22Rv1 (cell line): ENCODE measurements at regions not wholly inside any gene's neighbourhood (a gene's known extent, or its start where the extent isn't known, plus 50 kb on each side); places are given as distances from the start of the nearest gene placed in this dataset.

ENCODE experiments used
- H3K27ac ChIP-seq: fragments of 450-650 bp; 2 replicates; pipeline ENCODE4 v1.5.1; 2017
- ZFX ChIP-seq: fragments of 450-650 bp; IDR thresholded peaks from 2 replicates; pipeline ENCODE4 v1.6.1; 2017; ENCODE audit warnings: antibody characterized with exemption, borderline replicate concordance
- TF ChIP-seq, protein P1 (sequence below): fragments of 450-650 bp; IDR thresholded peaks from 2 replicates; pipeline ENCODE4 v1.5.1; 2017; ENCODE audit warnings: mild to moderate bottlenecking

GRCh38 chr3:34254285-34254684 lies 455.9 kb downstream of the PDCD6IP start:
- H3K27ac ChIP-seq = no peak overlapping the region
- TF ChIP-seq ZFX = no peak
- TF ChIP-seq, protein P1, sequence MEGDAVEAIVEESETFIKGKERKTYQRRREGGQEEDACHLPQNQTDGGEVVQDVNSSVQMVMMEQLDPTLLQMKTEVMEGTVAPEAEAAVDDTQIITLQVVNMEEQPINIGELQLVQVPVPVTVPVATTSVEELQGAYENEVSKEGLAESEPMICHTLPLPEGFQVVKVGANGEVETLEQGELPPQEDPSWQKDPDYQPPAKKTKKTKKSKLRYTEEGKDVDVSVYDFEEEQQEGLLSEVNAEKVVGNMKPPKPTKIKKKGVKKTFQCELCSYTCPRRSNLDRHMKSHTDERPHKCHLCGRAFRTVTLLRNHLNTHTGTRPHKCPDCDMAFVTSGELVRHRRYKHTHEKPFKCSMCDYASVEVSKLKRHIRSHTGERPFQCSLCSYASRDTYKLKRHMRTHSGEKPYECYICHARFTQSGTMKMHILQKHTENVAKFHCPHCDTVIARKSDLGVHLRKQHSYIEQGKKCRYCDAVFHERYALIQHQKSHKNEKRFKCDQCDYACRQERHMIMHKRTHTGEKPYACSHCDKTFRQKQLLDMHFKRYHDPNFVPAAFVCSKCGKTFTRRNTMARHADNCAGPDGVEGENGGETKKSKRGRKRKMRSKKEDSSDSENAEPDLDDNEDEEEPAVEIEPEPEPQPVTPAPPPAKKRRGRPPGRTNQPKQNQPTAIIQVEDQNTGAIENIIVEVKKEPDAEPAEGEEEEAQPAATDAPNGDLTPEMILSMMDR = no peak

DNA sequence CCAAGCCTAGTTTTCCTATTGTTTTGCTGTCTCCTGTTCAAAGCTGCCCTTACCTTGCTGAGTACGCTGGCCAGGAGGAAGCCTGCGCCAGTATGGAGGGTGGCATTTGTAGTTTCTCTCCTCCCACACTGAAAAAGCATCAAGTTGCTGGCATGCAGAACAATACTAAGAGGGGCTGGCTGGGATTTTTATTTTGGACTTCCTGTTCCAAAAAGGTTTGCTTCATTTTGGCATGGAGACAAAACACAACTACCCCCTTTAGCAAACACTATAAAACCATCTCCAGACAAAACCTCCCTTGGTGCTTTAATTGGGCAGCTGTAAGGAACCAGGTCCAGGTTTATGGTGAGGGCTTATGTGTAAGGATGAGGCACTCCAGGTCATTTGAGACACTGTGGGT lies 457.6 kb downstream of the PDCD6IP start:
- no peak overlapping the region for H3K27ac ChIP-seq
- TF ChIP-seq ZFX = no peak
- TF ChIP-seq, protein P1 = no peak

DNA sequence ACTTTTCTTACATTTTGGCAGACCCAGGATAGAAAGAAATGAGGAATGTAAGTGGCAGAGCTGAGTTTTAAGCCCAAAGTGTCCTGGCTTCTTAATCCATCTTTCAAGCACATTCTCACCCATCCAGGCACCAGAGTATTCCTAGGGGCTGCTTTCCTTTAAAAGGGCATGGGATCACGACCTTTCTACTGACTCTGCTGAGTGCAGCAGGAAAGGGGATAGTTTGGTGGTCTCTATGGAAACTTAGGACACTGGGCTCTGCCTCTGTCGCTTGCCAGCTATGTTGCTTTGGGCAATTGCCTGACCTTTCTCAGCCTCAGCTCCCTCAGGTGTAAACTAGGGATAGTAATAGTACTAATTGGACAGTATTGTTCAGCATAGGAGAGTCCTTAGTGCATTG lies 458.4 kb downstream of the PDCD6IP start:
- no peak overlapping the region for H3K27ac ChIP-seq
- TF ChIP-seq, protein P1 = no peak
- TF ChIP-seq ZFX = no peak

DNA sequence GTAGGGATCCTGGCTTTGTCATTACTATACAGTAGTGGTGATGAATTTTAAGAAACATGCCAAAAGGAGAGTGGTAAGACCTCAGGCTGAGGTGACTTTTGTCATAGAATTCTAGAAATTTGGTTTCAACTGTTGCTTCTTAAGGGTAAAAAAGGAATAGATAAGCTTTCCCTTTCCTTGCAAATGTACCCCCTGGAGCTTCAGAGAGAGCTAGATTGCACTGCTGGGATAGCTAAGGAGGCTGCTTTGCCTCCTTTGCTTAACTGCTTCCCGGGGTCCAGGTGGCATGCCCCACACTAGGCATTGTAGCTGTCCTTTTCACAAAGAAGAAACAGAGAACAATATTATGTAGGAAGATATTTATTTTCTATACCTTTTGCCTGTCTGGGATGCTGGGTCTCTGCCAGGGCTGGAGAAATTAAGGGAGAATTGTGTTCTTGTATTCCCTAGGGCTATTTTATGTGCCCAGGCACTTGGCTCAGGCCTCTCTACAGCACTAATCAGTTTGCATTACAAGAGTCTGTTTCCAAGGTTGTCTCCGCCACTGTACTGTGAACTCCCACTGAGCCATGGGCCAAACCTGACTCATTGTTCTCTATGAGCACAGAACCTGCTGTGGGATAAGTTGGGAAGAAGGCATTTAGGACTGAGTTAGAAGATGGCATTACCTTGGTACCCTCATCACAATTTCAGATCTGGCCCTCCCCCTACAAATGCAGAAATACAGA lies 460.0 kb downstream of the PDCD6IP start:
- no peak overlapping the region for H3K27ac ChIP-seq
- TF ChIP-seq ZFX = no peak
- TF ChIP-seq, protein P1 = no peak

GRCh38 chr3:34260271-34261000 lies 462.0 kb downstream of the PDCD6IP start:
- no peak overlapping the region for H3K27ac ChIP-seq
- no peak for TF ChIP-seq ZFX
- TF ChIP-seq, protein P1 = peak; percentile 80

GRCh38 chr3:34261001-34261385 lies 462.6 kb downstream of the PDCD6IP start:
- TF ChIP-seq, protein P1 = 0 out of 2 replicates have a peak, but pooled peaks have one; percentile 41
- TF ChIP-seq ZFX = no peak
- no peak overlapping the region for H3K27ac ChIP-seq

DNA sequence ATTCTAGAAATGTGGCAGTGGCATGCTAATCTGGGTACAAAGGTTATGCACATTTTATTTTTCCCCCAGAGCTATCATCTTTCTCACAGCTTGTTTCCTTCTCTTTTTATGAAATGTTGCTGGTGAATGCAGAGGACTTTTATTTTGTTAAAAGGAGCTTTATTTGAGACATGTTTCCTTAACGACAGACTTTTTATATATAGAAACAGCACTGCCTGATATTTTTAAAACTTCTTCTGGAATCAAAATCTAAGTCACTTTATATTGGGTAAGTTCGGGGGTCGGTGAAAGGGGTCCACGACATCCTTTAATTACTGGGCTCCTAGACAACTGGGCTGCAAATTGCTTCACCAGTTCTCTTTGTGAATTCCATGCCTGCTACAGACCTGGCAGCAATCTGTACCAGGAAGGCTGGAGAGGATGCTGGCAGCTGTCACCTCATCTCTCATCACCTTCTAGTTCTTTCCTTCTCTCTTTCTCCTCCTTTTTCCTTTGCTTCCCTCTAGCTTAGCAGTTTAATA lies 464.7 kb downstream of the PDCD6IP start:
- no peak overlapping the region for H3K27ac ChIP-seq
- TF ChIP-seq, protein P1 = no peak
- no peak for TF ChIP-seq ZFX
